CD8-positive, alpha-beta memory T cell (primary cell): ENCODE measurements at regions not wholly inside any gene's neighbourhood (a gene's known extent, or its start where the extent isn't known, plus 50 kb on each side); places are given as distances from the start of the nearest gene placed in this dataset.

Experiments used
- CTCF ChIA-PET: fragments of 350-600 bp; sonication (Branson Sonifier 250); formaldehyde crosslinking; loops from one replicate; lab custom pipeline; 2021; ENCODE audit warnings: antibody characterized with exemption; lab: Charles Lee
- POLR2A ChIA-PET: fragments of 350-600 bp; sonication (Branson Sonifier 250); formaldehyde crosslinking; loops from one replicate; lab custom pipeline; 2021; ENCODE audit warnings: antibody characterized with exemption; lab: Charles Lee
- DNase-seq, 5 donors: peaks; one replicate each; pipeline versions ENCODE4 v3.0.0 to v3.0.0-alpha.2; 2020 to 2022; ENCODE audit warnings: mixed read lengths in 1 of 5
- H3K27ac ChIP-seq: one replicate; pipeline ENCODE4 v1.7.0; 2013; ENCODE audit warnings: low read depth, mild to moderate bottlenecking, low read length, moderate library complexity
- H3K27me3 ChIP-seq: 2 replicates; pipeline ENCODE4 v1.7.0; 2013; ENCODE audit warnings: low read length, mild to moderate bottlenecking; ENCODE audit not compliant: insufficient read depth, poor library complexity, severe bottlenecking
- H3K36me3 ChIP-seq: 2 replicates; pipeline ENCODE4 v1.7.0; 2013; ENCODE audit warnings: mild to moderate bottlenecking, low read length, moderate library complexity; ENCODE audit not compliant: insufficient read depth
- H3K4me1 ChIP-seq: 2 replicates; pipeline ENCODE4 v1.7.0; 2013; ENCODE audit warnings: mild to moderate bottlenecking, low read length, moderate library complexity; ENCODE audit not compliant: insufficient read depth
- H3K4me3 ChIP-seq: 2 replicates; pipeline ENCODE4 v1.7.0; 2013; ENCODE audit warnings: mild to moderate bottlenecking, low read length
- H3K9me3 ChIP-seq: 2 replicates; pipeline ENCODE4 v1.7.0; 2013; ENCODE audit warnings: mild to moderate bottlenecking, low read length
- H3K27ac Mint-ChIP-seq, 8 donors: one replicate each; pipeline ENCODE4 v1.8.0; 2020 to 2021; ENCODE audit warnings: mixed read lengths in 8 of 8, mild to moderate bottlenecking in 6 of 8, inconsistent platforms in 3 of 8, moderate library complexity in 3 of 8
- H3K27me3 Mint-ChIP-seq, 2 donors: one replicate each; pipeline ENCODE4 v1.8.0; 2020 to 2021; ENCODE audit warnings: mixed read lengths in 2 of 2, mild to moderate bottlenecking in 1 of 2, moderate library complexity in 1 of 2
- H3K36me3 Mint-ChIP-seq, 3 donors: one replicate each; pipeline ENCODE4 v1.8.0; 2020 to 2021; ENCODE audit warnings: mixed read lengths in 3 of 3, inconsistent platforms in 1 of 3, mild to moderate bottlenecking in 1 of 3
- H3K4me1 Mint-ChIP-seq, 3 donors: one replicate each; pipeline ENCODE4 v1.8.0; 2020 to 2021; ENCODE audit warnings: mixed read lengths in 3 of 3, inconsistent platforms in 1 of 3, mild to moderate bottlenecking in 1 of 3
- H3K4me3 Mint-ChIP-seq, 7 donors: one replicate each; pipeline ENCODE4 v1.8.0; 2020 to 2021; ENCODE audit warnings: mixed read lengths in 7 of 7, mild to moderate bottlenecking in 6 of 7, moderate library complexity in 4 of 7, inconsistent platforms in 2 of 7
- H3K9me3 Mint-ChIP-seq, 5 donors: one replicate each; pipeline ENCODE4 v1.8.0; 2020 to 2022; ENCODE audit warnings: mixed read lengths in 5 of 5, mild to moderate bottlenecking in 3 of 5, moderate library complexity in 2 of 5, inconsistent platforms in 1 of 5

DNA sequence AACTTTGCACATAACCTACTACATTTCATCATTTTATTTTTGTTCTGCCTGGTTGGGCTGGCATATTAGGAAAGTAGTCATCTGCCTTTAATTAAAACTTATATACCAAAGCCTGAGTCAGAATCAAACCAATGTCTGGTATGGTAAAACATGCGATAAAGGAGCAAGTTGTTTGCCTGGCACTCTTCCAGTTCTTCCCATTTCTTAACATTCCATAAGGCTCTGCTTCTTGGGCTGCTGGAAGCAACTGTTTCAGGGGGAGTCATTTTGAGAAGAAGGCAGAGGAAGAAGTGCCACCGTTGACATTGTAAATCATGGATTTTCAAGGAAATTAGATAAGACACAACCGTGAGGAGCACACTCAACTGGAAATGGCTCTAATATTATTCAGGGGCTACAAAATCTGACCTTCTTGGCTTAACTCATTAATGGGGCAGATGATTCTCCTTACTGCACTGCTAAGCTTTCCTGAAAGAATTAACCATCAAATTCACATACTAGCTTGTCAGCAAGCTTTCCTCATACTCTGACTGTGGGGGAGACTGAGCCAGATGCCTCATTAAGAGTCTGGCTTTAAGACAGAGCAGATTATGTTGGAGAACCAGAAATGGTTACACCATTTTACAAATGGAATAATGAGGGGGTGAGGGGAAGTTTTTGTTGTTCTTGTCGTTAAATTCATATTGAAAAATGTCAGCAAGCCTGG, 391.0 kb downstream of the TMEM232 start:
- no peak for DNase-seq
- Mint-ChIP-seq H3K27ac (no peak overlapping the region), H3K4me3 (no peak overlapping the region), H3K27me3 (peaks cover 6% of the 10 kb centered on the region in 2 donors), H3K4me1 (no peaks in the 10 kb centered on the region), H3K36me3 (no peaks in the 10 kb centered on the region), H3K9me3 (no peaks in the 10 kb centered on the region)
- ChIA-PET POLR2A (no interaction called here), CTCF (no interaction called here)
- H3K4me1 ChIP-seq, result no peaks in the 10 kb centered on the region
- H3K9me3 ChIP-seq, result no peaks in the 10 kb centered on the region
- H3K36me3 ChIP-seq, result no peaks in the 10 kb centered on the region
- no peak overlapping the region for H3K4me3 ChIP-seq
- no peak overlapping the region for H3K27ac ChIP-seq
- no peaks in the 10 kb centered on the region for H3K27me3 ChIP-seq

DNA sequence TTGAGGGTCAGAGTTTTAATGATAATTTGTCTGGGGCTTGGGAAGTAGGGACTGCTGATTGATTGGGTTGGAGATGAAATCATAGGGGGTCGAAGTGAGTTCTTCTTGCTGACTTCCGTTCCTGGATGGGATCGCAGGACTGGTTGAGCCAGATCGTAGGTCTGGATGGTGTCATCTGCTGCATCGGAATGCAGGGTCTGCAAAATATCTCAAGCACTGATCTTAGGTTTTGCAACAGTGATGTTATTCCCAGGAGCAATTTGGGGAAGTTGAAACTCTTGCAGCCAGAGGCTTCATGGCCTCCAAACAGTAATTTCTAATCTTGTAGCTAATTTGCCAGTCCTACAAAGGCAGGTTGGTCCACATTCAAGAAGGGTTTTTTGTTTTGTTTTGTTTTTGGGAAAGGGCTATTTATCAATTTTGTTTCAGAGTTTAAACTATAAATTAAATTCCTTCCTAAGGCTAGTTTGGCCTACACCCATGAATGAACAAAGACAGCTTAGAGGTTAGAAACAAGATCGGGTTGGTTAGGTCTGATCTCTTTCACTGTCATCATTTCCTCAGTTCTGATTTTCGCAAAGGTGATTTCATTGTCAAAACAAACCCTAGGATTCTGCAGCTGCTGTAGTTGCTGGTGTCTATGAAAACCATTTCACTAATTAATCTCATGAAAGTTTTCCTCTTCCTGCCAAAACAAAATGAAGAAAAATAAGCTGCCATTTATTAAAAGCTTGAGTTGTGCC, 388.0 kb downstream of the TMEM232 start:
- no peaks in the 10 kb centered on the region for H3K9me3 ChIP-seq
- Mint-ChIP-seq H3K4me1 (no peaks in the 10 kb centered on the region), H3K27me3 (peaks cover 6 to 10% of the 10 kb centered on the region in 2 donors), H3K9me3 (no peaks in the 10 kb centered on the region), H3K4me3 (no peak overlapping the region), H3K27ac (no peak overlapping the region), H3K36me3 (no peaks in the 10 kb centered on the region)
- H3K27ac ChIP-seq, result no peak overlapping the region
- no peak overlapping the region for H3K4me3 ChIP-seq
- no peaks in the 10 kb centered on the region for H3K4me1 ChIP-seq
- DNase-seq, result no peak
- ChIA-PET CTCF (no interaction called here), POLR2A (interaction anchor here (0.6 kb wide), 1 partner anchor 510 kb away, joined by 8 read pairs; no protein-coding TSS in a partner anchor)
- H3K36me3 ChIP-seq, result no peaks in the 10 kb centered on the region
- H3K27me3 ChIP-seq, result no peaks in the 10 kb centered on the region

DNA sequence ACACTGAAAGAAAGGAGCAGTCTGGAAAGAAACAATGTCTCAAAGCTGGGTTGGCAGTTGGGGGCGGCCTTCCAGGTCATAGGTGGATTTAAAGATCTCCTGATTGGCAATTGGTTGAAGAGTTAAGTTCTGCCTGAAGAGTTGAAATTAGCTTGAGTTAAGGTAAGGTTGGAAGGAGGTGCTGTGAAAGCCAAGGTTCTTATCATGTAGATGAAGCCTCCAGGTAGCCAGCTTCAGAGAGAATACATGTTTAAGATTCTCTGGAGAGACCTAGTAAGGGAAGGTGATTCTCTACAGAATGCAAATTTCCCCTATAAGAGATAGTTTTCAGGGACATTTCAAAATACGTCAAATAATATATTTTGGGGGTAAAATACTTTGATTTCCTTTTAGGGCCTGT, 387.1 kb downstream of the TMEM232 start:
- H3K4me3 ChIP-seq, result no peak overlapping the region
- H3K9me3 ChIP-seq, result no peaks in the 10 kb centered on the region
- H3K27me3 ChIP-seq, result no peaks in the 10 kb centered on the region
- H3K36me3 ChIP-seq, result no peaks in the 10 kb centered on the region
- no peak overlapping the region for H3K27ac ChIP-seq
- Mint-ChIP-seq H3K4me3 (no peak overlapping the region), H3K9me3 (no peaks in the 10 kb centered on the region), H3K4me1 (no peaks in the 10 kb centered on the region), H3K27me3 (peaks cover 6 to 10% of the 10 kb centered on the region in 2 donors), H3K27ac (no peak overlapping the region), H3K36me3 (no peaks in the 10 kb centered on the region)
- ChIA-PET CTCF (no interaction called here), POLR2A (no interaction called here)
- no peaks in the 10 kb centered on the region for H3K4me1 ChIP-seq
- no peak for DNase-seq

DNA sequence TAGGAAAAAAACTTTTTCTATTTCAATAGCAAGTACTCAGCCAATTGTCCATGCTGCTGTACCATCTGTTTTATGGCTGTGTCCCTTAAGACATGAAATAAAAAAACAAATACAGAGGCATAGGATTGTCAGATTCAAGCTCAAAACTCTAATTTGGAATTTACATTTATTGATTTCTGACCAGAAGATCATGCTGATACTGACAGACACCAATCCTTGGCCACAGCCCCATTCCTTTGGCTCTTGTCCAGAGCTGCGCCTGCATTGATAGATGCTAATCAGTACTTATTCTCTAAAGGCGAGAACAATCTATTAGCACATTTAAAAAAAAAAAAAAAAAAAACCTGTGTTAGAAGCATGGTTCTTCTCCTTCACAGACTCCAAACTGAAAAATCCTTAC, 384.6 kb downstream of the TMEM232 start:
- Mint-ChIP-seq H3K27ac (no peak overlapping the region), H3K4me1 (no peaks in the 10 kb centered on the region), H3K9me3 (no peaks in the 10 kb centered on the region), H3K4me3 (no peak overlapping the region), H3K36me3 (no peaks in the 10 kb centered on the region), H3K27me3 (peaks cover 0 to 10% of the 10 kb centered on the region in 2 donors)
- Histone ChIP-seq H3K4me3 (no peak overlapping the region), H3K27ac (no peak overlapping the region), H3K9me3 (no peaks in the 10 kb centered on the region), H3K27me3 (no peaks in the 10 kb centered on the region), H3K4me1 (no peaks in the 10 kb centered on the region), H3K36me3 (no peaks in the 10 kb centered on the region)
- ChIA-PET CTCF (no interaction called here), POLR2A (no interaction called here)
- no peak for DNase-seq

DNA sequence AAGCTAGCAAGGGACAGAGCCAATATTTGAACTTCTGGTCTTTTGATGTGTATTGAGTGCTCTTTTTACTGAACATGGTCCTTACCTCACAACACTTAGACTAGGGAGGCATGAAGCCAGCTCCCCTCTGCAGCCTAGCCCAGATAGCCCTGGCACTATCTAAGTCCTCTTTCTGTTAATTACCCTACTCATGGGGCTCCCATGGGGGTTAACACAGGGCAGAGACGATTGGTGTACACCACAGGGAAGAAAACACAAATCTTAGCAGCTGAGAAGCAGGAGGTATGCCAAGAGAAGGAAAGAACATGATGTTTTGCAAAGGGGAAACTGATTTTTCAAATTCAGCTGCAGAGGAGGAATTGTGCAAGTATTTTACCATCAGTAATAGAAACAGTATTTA, 383.8 kb downstream of the TMEM232 start:
- Mint-ChIP-seq H3K4me3 (no peak overlapping the region), H3K9me3 (no peaks in the 10 kb centered on the region), H3K27me3 (peaks cover 0 to 9% of the 10 kb centered on the region in 2 donors), H3K4me1 (no peaks in the 10 kb centered on the region), H3K27ac (no peak overlapping the region), H3K36me3 (no peaks in the 10 kb centered on the region)
- no peak for DNase-seq
- no peaks in the 10 kb centered on the region for H3K36me3 ChIP-seq
- no peak overlapping the region for H3K4me3 ChIP-seq
- no peaks in the 10 kb centered on the region for H3K4me1 ChIP-seq
- ChIA-PET POLR2A (no interaction called here), CTCF (no interaction called here)
- H3K27me3 ChIP-seq, result no peaks in the 10 kb centered on the region
- H3K9me3 ChIP-seq, result no peaks in the 10 kb centered on the region
- no peak overlapping the region for H3K27ac ChIP-seq

DNA sequence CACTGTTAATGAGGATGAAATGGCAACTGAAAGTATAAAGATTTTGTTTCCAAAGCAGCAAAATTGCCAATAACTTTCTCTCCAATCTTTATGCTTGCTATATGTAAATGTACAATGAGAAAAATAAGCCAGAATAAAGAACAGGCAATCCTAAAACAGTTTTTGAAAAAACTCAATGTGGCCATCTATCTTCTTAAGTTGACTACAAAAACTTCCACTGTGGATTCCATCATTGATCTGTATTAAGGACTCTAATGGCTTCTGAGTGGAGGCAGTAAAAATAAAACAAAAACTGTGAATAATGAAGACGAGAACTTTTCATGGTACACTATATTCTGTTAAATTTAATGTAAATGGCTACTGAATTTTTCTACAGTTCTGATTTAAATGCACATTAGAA, 382.9 kb downstream of the TMEM232 start:
- POLR2A ChIA-PET, result no interaction called here
- Histone ChIP-seq H3K27ac (no peak overlapping the region), H3K4me1 (no peaks in the 10 kb centered on the region), H3K27me3 (no peaks in the 10 kb centered on the region), H3K36me3 (no peaks in the 10 kb centered on the region), H3K4me3 (no peak overlapping the region), H3K9me3 (no peaks in the 10 kb centered on the region)
- Mint-ChIP-seq H3K27me3 (peaks cover 0 to 4% of the 10 kb centered on the region in 2 donors), H3K9me3 (no peaks in the 10 kb centered on the region), H3K36me3 (no peaks in the 10 kb centered on the region), H3K27ac (no peak overlapping the region), H3K4me3 (no peak overlapping the region), H3K4me1 (no peaks in the 10 kb centered on the region)
- no peak for DNase-seq
- CTCF ChIA-PET, result no interaction called here

DNA sequence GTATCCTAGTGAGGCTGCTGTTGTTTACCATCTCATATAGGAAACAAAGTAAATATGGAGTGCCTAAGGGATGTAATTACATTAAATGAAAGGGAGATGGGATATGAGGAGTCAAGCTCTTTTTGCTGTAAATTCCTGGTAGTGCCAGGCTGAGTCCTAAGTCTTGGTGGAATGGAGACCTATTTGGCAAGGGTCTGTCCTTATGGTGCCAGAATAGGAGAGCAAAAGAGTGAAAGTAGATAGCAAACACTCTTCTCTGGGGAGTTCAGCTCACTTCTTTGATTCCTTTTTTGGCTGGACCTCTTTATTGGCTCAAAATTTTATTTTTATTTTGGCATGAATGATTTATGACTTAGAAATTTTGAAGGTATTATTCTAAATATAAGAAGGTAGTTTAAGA, 380.8 kb downstream of the TMEM232 start:
- H3K27me3 ChIP-seq, result no peaks in the 10 kb centered on the region
- H3K27me3 Mint-ChIP-seq, result peaks cover 0 to 4% of the 10 kb centered on the region in 2 donors

DNA sequence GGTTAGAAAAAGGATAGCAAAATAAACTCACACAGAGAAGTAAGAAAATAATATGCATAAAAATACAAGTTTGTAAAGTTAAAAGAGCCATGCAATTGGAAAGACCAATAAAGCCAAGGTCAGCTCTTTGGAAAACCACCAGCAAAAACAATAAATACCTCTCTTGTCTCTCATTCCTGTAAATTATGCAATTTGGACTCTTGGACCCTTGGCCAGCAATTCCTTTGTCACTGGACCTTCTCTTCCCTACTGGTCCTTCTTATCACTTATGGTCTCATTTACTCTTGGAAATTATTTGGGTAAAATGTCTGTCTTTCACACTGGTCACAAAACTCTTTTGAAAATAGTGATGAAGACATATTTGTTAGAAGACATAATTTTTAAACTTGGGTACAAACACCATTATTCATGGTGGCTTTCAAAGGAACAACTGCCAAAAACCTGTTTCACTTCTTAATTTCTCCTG, 379.5 kb downstream of the TMEM232 start:
- Histone ChIP-seq H3K27ac (no peak overlapping the region), H3K9me3 (no peaks in the 10 kb centered on the region), H3K4me1 (no peaks in the 10 kb centered on the region), H3K27me3 (no peaks in the 10 kb centered on the region), H3K36me3 (no peaks in the 10 kb centered on the region), H3K4me3 (no peak overlapping the region)
- Mint-ChIP-seq H3K4me3 (no peak overlapping the region), H3K27ac (no peak overlapping the region), H3K27me3 (no peaks in the 10 kb centered on the region), H3K4me1 (no peaks in the 10 kb centered on the region), H3K36me3 (no peaks in the 10 kb centered on the region), H3K9me3 (no peaks in the 10 kb centered on the region)
- CTCF ChIA-PET, result no interaction called here
- no peak for DNase-seq
- POLR2A ChIA-PET, result no interaction called here

More for the DNA sequence above, 380.8 kb downstream of the TMEM232 start:
- Histone ChIP-seq H3K27ac (no peak overlapping the region), H3K36me3 (no peaks in the 10 kb centered on the region), H3K4me3 (no peak overlapping the region), H3K4me1 (no peaks in the 10 kb centered on the region), H3K9me3 (no peaks in the 10 kb centered on the region)
- DNase-seq, result no peak
- POLR2A ChIA-PET, result no interaction called here
- H3K4me1 Mint-ChIP-seq, result no peaks in the 10 kb centered on the region
- H3K9me3 Mint-ChIP-seq, result no peaks in the 10 kb centered on the region
- no peak overlapping the region for H3K27ac Mint-ChIP-seq
- no peaks in the 10 kb centered on the region for H3K36me3 Mint-ChIP-seq
- CTCF ChIA-PET, result interaction anchor here (0.6 kb wide), 1 partner anchor 1142 kb away, joined by 3 read pairs; no protein-coding TSS in a partner anchor
- no peak overlapping the region for H3K4me3 Mint-ChIP-seq
